RWPE1 (cell line): ENCODE measurements at regions not wholly inside any gene's neighbourhood (a gene's known extent, or its start where the extent isn't known, plus 50 kb on each side); places are given as distances from the start of the nearest gene placed in this dataset.

Experiments used
- CTCF ChIA-PET: fragments of 350-600 bp; sonication (Branson Sonifier 250); formaldehyde crosslinking; extraction: SDS; loops from one replicate; lab custom pipeline; 2021; lab: Yijun Ruan, JAX
- POLR2A ChIA-PET: fragments of 400-600 bp; formaldehyde crosslinking; extraction: SDS; loops from one replicate; lab custom pipeline; 2020; ENCODE audit warnings: antibody characterized with exemption; ENCODE audit not compliant: low non-redundant PET; lab: Yijun Ruan, JAX
- DNase-seq: peaks from one replicate; pipeline ENCODE4 v3.0.0; 2012; ENCODE audit warnings: low spot score
- H3K27ac ChIP-seq: fragments of 450-650 bp; 2 replicates; pipeline ENCODE4 v1.5.1; 2017
- CTCF ChIP-seq: fragments of 450-650 bp; conservative IDR thresholded peaks from 2 replicates; pipeline ENCODE4 v1.5.1; 2017; ENCODE audit warnings: low read depth, mild to moderate bottlenecking

- ChIA-PET CTCF (no interaction called here), POLR2A (no interaction called here)
- no peak for TF ChIP-seq CTCF
- no peak overlapping the region for H3K27ac ChIP-seq
- DNase-seq: no peak
These were observed 87.5 kb upstream of the MYCN start for GRCh38 chr2:15852811-15853210.

- no peak for TF ChIP-seq CTCF
- H3K27ac ChIP-seq: no peak overlapping the region
- DNase-seq: no peak
- ChIA-PET POLR2A (no interaction called here), CTCF (no interaction called here)
These were observed 86.4 kb upstream of the MYCN start for GRCh38 chr2:15853903-15854302.

GRCh38 chr2:15855766-15856260 is 84.5 kb upstream of the MYCN start:
- ChIA-PET CTCF (no interaction called here), POLR2A (no interaction called here)
- H3K27ac ChIP-seq: no peak overlapping the region
- DNase-seq: no peak
- no peak for TF ChIP-seq CTCF

- no peak for TF ChIP-seq CTCF
- DNase-seq: no peak
- POLR2A ChIA-PET: no interaction called here
- CTCF ChIA-PET: no interaction called here
- H3K27ac ChIP-seq: no peak overlapping the region
These were observed 84.0 kb upstream of the MYCN start for GRCh38 chr2:15856318-15856717.

- H3K27ac ChIP-seq: no peak overlapping the region
- no peak for DNase-seq
- ChIA-PET POLR2A (no interaction called here), CTCF (no interaction called here)
- TF ChIP-seq CTCF: no peak
These were observed 81.9 kb upstream of the MYCN start for GRCh38 chr2:15858466-15858865.

GRCh38 chr2:15860051-15860663 is 80.2 kb upstream of the MYCN start:
- CTCF ChIA-PET: interaction anchor here (0.7 kb wide), 1 partner anchor 192 kb away, joined by 3 read pairs; no protein-coding TSS in a partner anchor
- POLR2A ChIA-PET: no interaction called here

More at GRCh38 chr2:15860051-15860663, 80.2 kb upstream of the MYCN start:
- no peak for TF ChIP-seq CTCF
- DNase-seq: no peak
- H3K27ac ChIP-seq: no peak overlapping the region
